SK-N-SH (cell line): ENCODE measurements at regions not wholly inside any gene's neighbourhood (a gene's known extent, or its start where the extent isn't known, plus 50 kb on each side); places are given as distances from the start of the nearest gene placed in this dataset.
"Not testable (repeated sequence)": the region's sequence is repeated elsewhere in the genome, so short reads cannot be mapped to it uniquely, and the experiment has no call there.

ENCODE experiments used
- CTCF ChIA-PET: fragments of 300-600, 350-600 bp; formaldehyde crosslinking; extraction: SDS; loops from one replicate; lab custom pipeline; 2021; lab: Yijun Ruan, JAX
- POLR2A ChIA-PET: fragments of 350-600 bp; sonication (Branson Sonifier 250); formaldehyde crosslinking; extraction: SDS; loops from one replicate; lab custom pipeline; 2020; ENCODE audit warnings: antibody characterized with exemption, inconsistent platforms; lab: Yijun Ruan, JAX
- DNase-seq: peaks from one replicate; pipeline ENCODE4 v3.0.0; 2012
- H2AFZ ChIP-seq: fragments of 200-600 bp; sonication (generic); 2 replicates; pipeline ENCODE4 v1.8.1; 2016; ENCODE audit warnings: antibody characterized with exemption, mild to moderate bottlenecking, low read depth
- H3F3A ChIP-seq: fragments of 200-600 bp; sonication (generic); replicated peaks from 2 replicates; pipeline ENCODE3; 2016; ENCODE audit warnings: antibody characterized with exemption, mild to moderate bottlenecking; ENCODE audit not compliant: insufficient read depth
- H3K27ac ChIP-seq, 2 experiments: fragments of 200-500 bp in 1 of 2; fragments of 200-600 bp in 1 of 2; sonication (Bioruptor generic) in 1 of 2; sonication (generic), shearing (Covaris generic) in 1 of 2; 2 replicates each; pipeline versions ENCODE4 v1.5.1 to v1.6.1; 2014 to 2016; ENCODE audit warnings: low read depth in 2 of 2, inconsistent platforms in 1 of 2, low read length in 1 of 2, mild to moderate bottlenecking in 1 of 2, mixed read lengths in 1 of 2
- H3K27me3 ChIP-seq: fragments of 200-600 bp; sonication (generic), shearing (Covaris generic); 2 replicates; pipeline ENCODE4 v1.6.1; 2016; ENCODE audit warnings: mixed run types; ENCODE audit not compliant: insufficient read depth
- H3K36me3 ChIP-seq, 2 experiments: fragments of 200-500 bp in 1 of 2; fragments of 200-600 bp in 1 of 2; sonication (Bioruptor generic) in 1 of 2; sonication (generic) in 1 of 2; replicated peaks in 1 of 2; 2 replicates each; pipeline versions ENCODE3 to v1.5.1; 2014 to 2016; ENCODE audit warnings: low read length in 1 of 2, mild to moderate bottlenecking in 1 of 2; ENCODE audit not compliant: insufficient read depth in 2 of 2, control insufficient read depth in 1 of 2
- H3K4me1 ChIP-seq, 2 experiments: fragments of 200-500 bp in 1 of 2; fragments of 200-600 bp in 1 of 2; sonication (Bioruptor generic) in 1 of 2; sonication (generic), shearing (Covaris generic) in 1 of 2; 2 replicates each; pipeline versions ENCODE4 v1.5.1 to v1.6.1; 2014 to 2016; ENCODE audit warnings: low read depth in 1 of 2, low read length in 1 of 2, mixed run types in 1 of 2; ENCODE audit not compliant: insufficient read depth in 2 of 2, control insufficient read depth in 1 of 2
- H3K4me2 ChIP-seq: fragments of 200-600 bp; sonication (generic), shearing (Covaris generic); 2 replicates; pipeline ENCODE4 v1.6.1; 2017; ENCODE audit warnings: mixed run types
- H3K4me3 ChIP-seq, 2 experiments: fragments of 200-500 bp in 1 of 2; fragments of 200-600 bp in 1 of 2; sonication (Bioruptor generic) in 1 of 2; sonication (generic), shearing (Covaris generic) in 1 of 2; 2 replicates each; pipeline versions ENCODE4 v1.5.1 to v1.8.1; 2014 to 2016; ENCODE audit warnings: low read depth in 2 of 2, inconsistent platforms in 1 of 2, low read length in 1 of 2, mild to moderate bottlenecking in 1 of 2, mixed read lengths in 1 of 2, moderate library complexity in 1 of 2
- H3K79me2 ChIP-seq: fragments of 200-600 bp; sonication (generic); 2 replicates; pipeline ENCODE4 v1.8.1; 2017; ENCODE audit warnings: mild to moderate bottlenecking; ENCODE audit not compliant: insufficient read depth
- H3K9ac ChIP-seq: fragments of 200-600 bp; sonication (generic); 2 replicates; pipeline ENCODE4 v1.6.1; 2017; ENCODE audit warnings: mixed run types
- H3K9me2 ChIP-seq: fragments of 200-600 bp; sonication (generic); 2 replicates; pipeline ENCODE4 v1.6.1; 2017; ENCODE audit warnings: mixed run types
- H3K9me3 ChIP-seq: fragments of 200-600 bp; sonication (generic); 2 replicates; pipeline ENCODE4 v1.6.1; 2017; ENCODE audit warnings: mixed run types, mild to moderate bottlenecking, moderate library complexity
- H4K20me1 ChIP-seq: fragments of 200-600 bp; sonication (generic); 2 replicates; pipeline ENCODE4 v1.6.1; 2017; ENCODE audit warnings: mild to moderate bottlenecking, mixed run types; ENCODE audit not compliant: insufficient read depth
- CHD2 ChIP-seq: fragments of 150-350 bp; IDR thresholded peaks from 2 replicates; pipeline ENCODE4 v1.6.1; 2018; ENCODE audit warnings: low read length; ENCODE audit not compliant: partially characterized antibody
- ELF1 ChIP-seq: IDR thresholded peaks from 2 replicates; pipeline ENCODE4 v1.4.0; 2012
- FOSL2 ChIP-seq: IDR thresholded peaks from 2 replicates; pipeline ENCODE4 v1.4.0; 2012; ENCODE audit warnings: low read depth, mild to moderate bottlenecking, moderate library complexity, borderline replicate concordance
- GATA2 ChIP-seq: sonication (generic); formaldehyde crosslinking; IDR thresholded peaks from 2 replicates; pipeline ENCODE4 v1.5.0; 2020; ENCODE audit warnings: mild to moderate bottlenecking, missing genetic modification reagents
- JUND ChIP-seq: IDR thresholded peaks from 2 replicates; pipeline ENCODE4 v1.4.0; 2012
- SIN3A ChIP-seq: IDR thresholded peaks from 2 replicates; pipeline ENCODE4 v1.6.1; 2012; ENCODE audit warnings: low read depth, mild to moderate bottlenecking, low read length, moderate library complexity, borderline replicate concordance
- TEAD4 ChIP-seq: IDR thresholded peaks from 2 replicates; pipeline ENCODE4 v1.4.0; 2012; ENCODE audit warnings: mild to moderate bottlenecking, borderline replicate concordance; ENCODE audit not compliant: insufficient read depth
- WGBS: methylation state at CpG from one replicate; pipeline ENCODE4 v1.1.6; 2017; ENCODE audit warnings: low lambda C conversion rate; 5-methylcytosine and 5-hydroxymethylcytosine counted together
- TF ChIP-seq, protein P1 (sequence below): IDR thresholded peaks from 2 replicates; pipeline ENCODE4 v1.4.0; 2012; ENCODE audit warnings: low read depth, borderline replicate concordance

DNA sequence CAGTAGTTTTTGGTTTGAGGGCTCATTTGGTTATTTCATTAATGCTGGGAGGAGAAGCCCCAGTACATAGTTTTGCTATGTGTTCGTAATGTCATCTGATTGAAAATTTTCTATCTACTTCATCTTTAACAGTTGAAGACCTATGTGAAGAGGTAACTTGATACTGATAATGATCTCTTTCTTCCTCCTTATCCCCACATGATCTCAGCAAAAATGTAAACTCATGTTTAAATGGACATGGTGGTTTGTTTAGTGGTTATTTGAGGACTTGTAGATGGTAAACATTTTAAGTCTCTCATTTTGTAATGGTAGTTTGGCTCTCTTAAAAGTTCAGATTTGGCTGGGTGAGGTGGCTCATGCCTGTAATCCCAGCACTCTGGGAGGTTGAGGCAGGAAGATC, 53.7 kb upstream of the SPTBN2 start (continued):
- no peak for TF ChIP-seq TEAD4
- no peak for TF ChIP-seq CHD2
- TF ChIP-seq ELF1: no peak
- no peak for TF ChIP-seq GATA2 (CRISPR knock-in tag)
- TF ChIP-seq SIN3A: no peak
- no peak for TF ChIP-seq JUND
- TF ChIP-seq, protein P1, sequence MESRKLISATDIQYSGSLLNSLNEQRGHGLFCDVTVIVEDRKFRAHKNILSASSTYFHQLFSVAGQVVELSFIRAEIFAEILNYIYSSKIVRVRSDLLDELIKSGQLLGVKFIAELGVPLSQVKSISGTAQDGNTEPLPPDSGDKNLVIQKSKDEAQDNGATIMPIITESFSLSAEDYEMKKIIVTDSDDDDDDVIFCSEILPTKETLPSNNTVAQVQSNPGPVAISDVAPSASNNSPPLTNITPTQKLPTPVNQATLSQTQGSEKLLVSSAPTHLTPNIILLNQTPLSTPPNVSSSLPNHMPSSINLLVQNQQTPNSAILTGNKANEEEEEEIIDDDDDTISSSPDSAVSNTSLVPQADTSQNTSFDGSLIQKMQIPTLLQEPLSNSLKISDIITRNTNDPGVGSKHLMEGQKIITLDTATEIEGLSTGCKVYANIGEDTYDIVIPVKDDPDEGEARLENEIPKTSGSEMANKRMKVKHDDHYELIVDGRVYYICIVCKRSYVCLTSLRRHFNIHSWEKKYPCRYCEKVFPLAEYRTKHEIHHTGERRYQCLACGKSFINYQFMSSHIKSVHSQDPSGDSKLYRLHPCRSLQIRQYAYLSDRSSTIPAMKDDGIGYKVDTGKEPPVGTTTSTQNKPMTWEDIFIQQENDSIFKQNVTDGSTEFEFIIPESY: no peak
- no peak for TF ChIP-seq FOSL2

DNA sequence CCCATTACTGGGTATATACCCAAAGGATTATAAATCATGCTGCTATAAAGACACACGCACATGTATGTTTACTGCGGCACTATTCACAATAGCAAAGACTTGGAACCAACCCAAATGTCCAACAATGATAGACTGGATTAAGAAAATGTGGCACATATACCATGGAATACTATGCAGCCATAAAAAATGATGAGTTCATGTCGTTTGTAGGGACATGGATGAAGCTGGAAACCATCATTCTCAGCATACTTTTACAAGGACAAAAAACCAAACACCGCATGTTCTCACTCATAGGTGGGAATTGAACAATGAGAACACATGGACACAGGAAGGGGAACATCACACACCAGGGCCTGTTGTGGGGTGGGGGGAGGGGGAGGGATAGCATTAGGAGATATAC, 50.6 kb upstream of the SPTBN2 start:
- H3K9me2 ChIP-seq, H4K20me1 ChIP-seq, H3K79me2 ChIP-seq, POLR2A ChIA-PET, H3K36me3 ChIP-seq, H2AFZ ChIP-seq, H3F3A ChIP-seq, DNase-seq, H3K4me3 ChIP-seq, H3K4me2 ChIP-seq, H3K27me3 ChIP-seq, CTCF ChIA-PET, H3K9ac ChIP-seq, H3K4me1 ChIP-seq, H3K9me3 ChIP-seq, H3K27ac ChIP-seq: not testable (repeated sequence)
- 86% methylated on average over 4 of the region's 4 CpGs for WGBS
